ENCODE measurements at regions not wholly inside any gene's neighbourhood (a gene's known extent, or its start where the extent isn't known, plus 50 kb on each side); places are given as distances from the start of the nearest gene placed in this dataset.
"Not testable (repeated sequence)": the region's sequence is repeated elsewhere in the genome, so short reads cannot be mapped to it uniquely, and the experiment has no call there.

- no peak for DNase-seq
These were observed 359.5 kb downstream of the HACE1 start for GRCh38 chr6:104500265-104500664.

DNA sequence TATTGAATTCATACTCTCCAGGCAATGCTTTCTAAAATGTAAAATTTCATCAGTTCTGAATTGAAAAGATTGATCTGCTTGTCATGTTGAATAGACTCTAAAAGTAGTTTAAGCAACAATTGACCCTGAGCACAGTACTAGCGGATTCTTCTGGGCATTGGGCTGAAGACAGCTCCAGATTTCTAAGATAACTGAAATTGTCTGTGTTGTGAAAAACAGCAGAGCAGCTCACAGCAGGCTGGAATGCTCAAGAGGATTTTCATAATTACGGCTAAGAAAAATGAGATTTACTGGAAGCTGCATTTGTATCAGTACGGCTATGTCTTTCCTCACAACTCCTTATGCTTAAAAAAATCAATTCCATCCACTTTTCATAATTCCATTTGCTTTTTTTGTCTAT is 373.7 kb downstream of the HACE1 start:
- no peak for DNase-seq

DNA sequence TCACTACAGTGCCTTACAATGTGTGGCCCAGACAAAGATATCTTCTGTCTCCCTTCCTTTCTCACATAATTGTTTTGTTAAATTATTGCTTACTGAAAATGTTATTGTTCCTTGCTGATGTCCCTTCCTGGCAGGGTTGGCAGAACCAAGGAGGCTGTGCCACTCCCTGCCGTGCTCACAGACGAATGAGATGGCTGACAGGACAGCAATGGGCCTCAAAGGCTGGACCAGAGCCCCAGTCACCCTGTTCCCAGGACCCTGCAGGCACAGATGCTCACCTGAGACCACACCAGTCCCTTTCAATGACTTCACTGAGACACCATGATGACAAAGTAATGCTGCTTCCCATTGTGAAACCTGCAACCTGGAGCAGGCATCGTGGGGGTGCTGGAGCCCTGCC is 375.1 kb downstream of the HACE1 start:
- no peak for DNase-seq

- no peak for DNase-seq
These were observed 375.5 kb downstream of the HACE1 start for GRCh38 chr6:104484191-104484590.

GRCh38 chr6:104483225-104483834 is 376.4 kb downstream of the HACE1 start:
- DNase-seq = no peak

GRCh38 chr6:104477569-104477968 is 382.1 kb downstream of the HACE1 start:
- no peak for DNase-seq

GRCh38 chr6:104473021-104473429 is 386.7 kb downstream of the HACE1 start:
- no peak for DNase-seq

GRCh38 chr6:104472021-104472901 is 387.5 kb downstream of the HACE1 start:
- no peak for DNase-seq

GRCh38 chr6:104466306-104466705 is 393.4 kb downstream of the HACE1 start:
- no peak for DNase-seq

DNA sequence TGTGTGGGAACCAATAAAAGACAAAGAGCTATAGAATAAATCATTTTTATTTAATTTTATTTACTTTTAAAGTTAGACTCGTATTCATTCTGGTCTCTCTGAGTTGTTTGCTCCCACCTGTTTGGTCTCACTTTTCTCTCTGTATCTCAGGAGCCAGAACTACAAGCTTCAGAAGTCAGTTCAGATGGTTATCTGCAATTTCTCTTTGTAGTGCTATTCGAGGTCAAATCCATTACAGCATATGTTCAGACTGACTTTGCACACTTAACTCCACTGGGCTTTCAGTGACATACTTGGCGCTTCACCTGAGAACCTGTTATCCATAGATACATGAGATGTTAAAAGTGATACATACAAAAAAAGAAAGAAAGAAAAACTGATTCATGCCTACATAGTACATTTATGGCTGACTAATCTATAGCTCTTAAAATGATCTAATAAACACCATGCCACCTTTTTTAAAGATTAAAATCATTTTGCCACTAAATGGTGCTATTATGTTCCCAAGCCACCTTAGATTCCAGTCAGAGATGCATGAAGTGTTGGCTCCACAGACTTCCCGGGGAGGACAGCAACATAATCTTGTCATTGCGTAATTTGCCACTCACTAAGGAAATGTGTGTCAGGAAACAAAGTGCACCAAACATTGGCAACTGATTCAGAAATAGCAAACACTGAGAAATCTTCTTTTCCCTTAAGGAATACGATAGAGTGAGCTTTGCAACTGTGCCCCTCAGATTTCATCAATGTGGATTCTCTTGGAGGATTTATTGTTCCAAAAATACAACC is 396.7 kb downstream of the HACE1 start:
- no peak for DNase-seq

DNA sequence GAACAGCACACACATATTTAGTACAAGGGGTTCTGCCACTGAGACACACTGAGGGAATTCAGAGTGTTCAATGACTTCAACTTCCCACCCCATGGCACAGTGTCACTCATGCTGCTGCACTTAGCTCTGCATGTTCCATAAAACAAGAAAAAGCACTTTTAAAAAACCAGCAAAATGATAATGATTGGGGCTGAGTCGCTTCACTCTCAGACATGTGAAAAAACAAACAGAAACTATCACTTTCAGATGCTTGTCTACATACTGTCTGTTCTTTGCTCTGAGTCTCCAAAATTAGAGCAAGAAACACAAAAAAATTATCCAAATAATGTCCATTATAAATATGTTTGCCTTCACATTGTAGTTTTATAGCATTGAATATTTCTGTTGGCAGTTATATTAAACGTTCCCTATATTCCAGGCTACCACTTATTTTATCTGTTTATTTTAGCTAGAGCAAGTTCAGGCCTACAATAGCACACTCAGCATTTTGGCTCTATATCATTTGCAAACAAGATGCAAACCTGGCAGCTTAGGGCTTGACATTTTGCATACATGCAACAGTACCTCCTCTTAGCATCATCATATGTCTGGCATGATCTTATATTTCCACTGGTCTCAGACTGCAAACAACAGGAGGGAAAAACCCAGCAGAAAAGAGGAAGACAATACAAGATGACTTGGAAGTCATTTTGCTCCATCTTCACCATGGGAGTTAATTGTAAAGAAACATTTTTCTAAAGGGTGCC is 398.8 kb downstream of the HACE1 start:
- no peak for DNase-seq

DNA sequence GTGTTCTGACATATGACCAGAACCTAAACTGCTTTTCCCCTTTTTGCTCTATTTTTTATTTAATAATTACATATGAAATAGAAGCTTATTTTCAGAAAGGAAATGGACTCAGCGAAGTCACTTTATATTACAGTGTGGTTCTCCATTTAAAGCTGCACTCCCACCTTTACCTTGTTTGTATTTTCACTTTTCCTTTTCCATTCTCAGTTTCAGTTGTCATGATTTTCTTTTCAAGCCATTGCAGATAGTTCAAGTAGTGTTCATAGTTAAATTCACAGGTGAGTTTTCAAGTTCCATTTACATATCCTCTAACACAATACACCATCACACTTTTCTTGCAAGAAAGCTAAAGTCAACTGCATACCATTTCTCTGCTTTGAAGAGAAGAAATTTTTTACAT is 400.2 kb downstream of the HACE1 start:
- DNase-seq = no peak

- no peak for DNase-seq
These were observed 409.8 kb downstream of the HACE1 start for GRCh38 chr6:104449918-104450317.

GRCh38 chr6:104446101-104447080 is 413.3 kb downstream of the HACE1 start:
- DNase-seq = not testable (repeated sequence)

GRCh38 chr6:104434519-104434918 is 425.2 kb downstream of the HACE1 start:
- DNase-seq = no peak

- DNase-seq = peak; percentile 1
These were observed 428.6 kb downstream of the HACE1 start for GRCh38 chr6:104431096-104431495.

GRCh38 chr6:104428184-104428583 is 431.5 kb downstream of the HACE1 start:
- DNase-seq = peak; percentile 8

GRCh38 chr6:104423691-104424090 is 436.0 kb downstream of the HACE1 start:
- DNase-seq = no peak

- no peak for DNase-seq
These were observed 438.1 kb downstream of the HACE1 start for GRCh38 chr6:104421650-104422049.

DNA sequence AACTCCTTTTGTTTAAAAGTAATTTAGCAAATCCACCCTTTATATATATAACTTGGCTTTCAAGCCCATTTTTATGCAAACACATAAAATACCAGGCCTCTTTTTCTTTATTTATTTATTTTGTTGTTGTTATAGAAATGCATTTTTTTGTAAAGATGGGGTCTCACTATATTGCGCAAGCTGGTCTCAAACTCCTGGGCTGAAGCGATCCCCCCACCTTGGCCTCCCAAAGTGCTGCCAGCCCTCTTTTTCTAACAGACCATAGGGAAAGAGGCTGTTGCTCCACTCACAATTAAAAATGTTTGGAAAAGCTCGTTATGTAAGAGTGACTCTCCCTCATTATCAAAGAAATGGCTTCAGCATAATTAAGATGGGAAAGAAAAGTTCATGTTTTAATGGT is 440.9 kb downstream of the HACE1 start:
- DNase-seq = no peak

DNA sequence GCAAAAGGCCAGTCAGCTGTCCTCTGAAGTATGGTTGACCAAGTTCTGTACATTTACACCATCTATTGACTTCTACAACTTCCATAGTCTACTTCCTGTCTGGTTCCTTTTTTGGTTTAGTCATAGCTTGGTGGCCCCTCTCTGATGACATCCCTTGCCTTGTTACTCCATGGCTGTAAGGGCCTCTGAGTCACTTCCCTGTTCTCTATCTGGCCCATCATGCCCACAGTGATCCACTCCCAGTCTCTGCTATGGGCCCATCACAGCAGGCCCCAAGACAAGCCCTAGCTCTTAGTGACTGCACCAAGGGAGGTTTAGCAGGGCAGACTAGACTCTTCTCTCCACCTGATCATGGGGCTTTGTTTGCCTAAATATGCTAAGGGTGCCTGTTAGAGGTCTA is 441.6 kb downstream of the HACE1 start:
- DNase-seq = no peak

DNA sequence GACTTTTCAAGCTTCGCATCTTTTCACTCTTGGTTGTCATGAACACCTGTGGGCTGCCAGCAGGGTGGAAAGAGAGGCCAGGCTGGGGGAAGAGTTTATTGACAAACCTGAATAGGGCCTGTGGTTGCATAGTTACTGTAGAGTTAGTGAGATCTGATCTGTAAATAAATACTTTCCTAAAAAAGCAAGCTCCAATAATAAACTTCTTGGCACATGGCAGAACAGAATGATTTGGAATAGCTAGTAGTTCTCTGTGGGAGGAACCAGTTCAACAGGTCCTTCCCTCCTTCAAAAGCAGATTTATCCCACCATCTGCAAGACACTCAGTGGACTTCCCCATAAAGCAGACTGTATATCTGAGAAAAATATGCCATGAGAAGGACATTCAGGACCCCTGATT is 445.0 kb downstream of the HACE1 start:
- peak; percentile 4 for DNase-seq

Measured in NCI-H510A treated with DMSO at 0.1 percent for 48 hours (cell line).